ENCODE measurements at regions not wholly inside any gene's neighbourhood (a gene's known extent, or its start where the extent isn't known, plus 50 kb on each side); places are given as distances from the start of the nearest gene placed in this dataset.

DNA sequence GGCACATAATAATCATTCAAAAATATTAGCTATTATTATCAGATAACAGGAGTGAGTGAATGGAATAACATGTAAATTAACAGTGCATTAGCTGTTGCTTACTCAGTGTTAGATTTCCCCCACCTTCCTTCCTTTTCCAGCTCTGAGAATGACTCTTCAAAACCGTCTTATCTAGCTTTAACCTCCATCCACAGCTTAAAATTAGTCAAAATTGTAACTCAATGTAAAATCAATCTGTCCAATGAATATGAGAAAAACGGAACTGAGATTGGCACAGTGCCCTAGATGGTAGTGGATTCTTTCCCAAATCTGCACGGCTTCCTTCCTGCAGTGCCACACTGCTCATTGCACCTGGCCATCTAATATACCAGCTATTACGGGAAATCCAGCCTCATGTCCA is 156.8 kb upstream of the BDNF start:
- Histone ChIP-seq H3K4me1 (ENCODE audit: control insufficient read depth, insufficient read depth, low read length) (peaks cover 6% of the 10 kb centered on the region), H3K9me3 (replicated peaks; ENCODE audit: low read length) (no peaks in the 10 kb centered on the region), H3K4me3 (ENCODE audit: low read length) (no peak overlapping the region), H3K4me2 (ENCODE audit: low read length) (no peak overlapping the region), H3K36me3 (ENCODE audit: insufficient read depth, low read length) (no peaks in the 10 kb centered on the region), H3K27me3 (ENCODE audit: control insufficient read depth, insufficient read depth, low read length) (peaks cover 3% of the 10 kb centered on the region), H3K9ac (ENCODE audit: low read depth, low read length) (no peak overlapping the region)

DNA sequence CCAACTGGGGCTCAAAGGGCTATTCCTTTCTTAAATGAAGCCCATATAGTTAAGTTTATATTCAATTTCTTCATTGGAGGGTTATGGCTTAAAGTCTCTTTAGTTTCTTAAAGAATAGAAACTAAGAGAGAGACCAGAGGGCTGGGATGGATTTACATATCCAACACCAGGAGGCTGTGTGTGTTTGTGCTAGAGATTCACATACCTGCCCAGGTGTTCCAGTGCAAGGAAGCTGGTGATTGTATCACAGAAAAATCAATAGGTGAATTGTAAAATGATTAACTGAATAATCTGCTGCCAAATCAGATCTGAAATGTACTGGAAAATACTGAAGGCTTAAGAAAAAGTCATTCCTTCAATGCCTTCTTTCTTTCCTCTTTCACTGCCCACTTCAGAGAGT is 148.2 kb upstream of the BDNF start:
- H3K36me3 ChIP-seq (ENCODE audit: insufficient read depth, low read length), result no peaks in the 10 kb centered on the region
- no peaks in the 10 kb centered on the region for H3K4me1 ChIP-seq (ENCODE audit: control insufficient read depth, insufficient read depth, low read length)
- H3K4me3 ChIP-seq (ENCODE audit: low read length), result no peak overlapping the region
- H3K9me3 ChIP-seq (replicated peaks; ENCODE audit: low read length), result no peaks in the 10 kb centered on the region
- H3K27me3 ChIP-seq (ENCODE audit: control insufficient read depth, insufficient read depth, low read length), result peaks cover 19% of the 10 kb centered on the region
- no peak overlapping the region for H3K4me2 ChIP-seq (ENCODE audit: low read length)
- no peak overlapping the region for H3K9ac ChIP-seq (ENCODE audit: low read depth, low read length)

DNA sequence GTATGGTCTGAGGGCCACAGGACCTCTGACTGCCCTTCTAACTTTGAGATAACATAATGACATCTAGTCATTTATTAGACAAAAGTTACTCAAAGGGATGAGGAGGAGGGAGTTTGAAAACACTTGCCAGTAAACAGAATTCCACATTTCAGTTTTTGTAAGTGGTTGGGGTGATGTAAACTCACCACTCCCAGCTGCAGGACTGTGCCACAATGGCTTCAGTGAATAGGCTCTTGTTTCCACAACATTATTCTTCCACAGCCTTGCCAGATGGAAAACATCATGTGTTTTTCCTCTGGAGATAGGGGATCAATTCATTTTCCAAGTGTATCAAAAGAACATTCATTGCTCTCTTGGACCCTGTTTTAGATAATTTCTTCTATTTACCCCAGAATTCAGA is 147.2 kb upstream of the BDNF start:
- Histone ChIP-seq H3K9ac (ENCODE audit: low read depth, low read length) (no peak overlapping the region), H3K36me3 (ENCODE audit: insufficient read depth, low read length) (no peaks in the 10 kb centered on the region), H3K4me2 (ENCODE audit: low read length) (no peak overlapping the region), H3K27me3 (ENCODE audit: control insufficient read depth, insufficient read depth, low read length) (peaks cover 19% of the 10 kb centered on the region), H3K4me3 (ENCODE audit: low read length) (no peak overlapping the region), H3K9me3 (replicated peaks; ENCODE audit: low read length) (no peaks in the 10 kb centered on the region), H3K4me1 (ENCODE audit: control insufficient read depth, insufficient read depth, low read length) (no peaks in the 10 kb centered on the region)

DNA sequence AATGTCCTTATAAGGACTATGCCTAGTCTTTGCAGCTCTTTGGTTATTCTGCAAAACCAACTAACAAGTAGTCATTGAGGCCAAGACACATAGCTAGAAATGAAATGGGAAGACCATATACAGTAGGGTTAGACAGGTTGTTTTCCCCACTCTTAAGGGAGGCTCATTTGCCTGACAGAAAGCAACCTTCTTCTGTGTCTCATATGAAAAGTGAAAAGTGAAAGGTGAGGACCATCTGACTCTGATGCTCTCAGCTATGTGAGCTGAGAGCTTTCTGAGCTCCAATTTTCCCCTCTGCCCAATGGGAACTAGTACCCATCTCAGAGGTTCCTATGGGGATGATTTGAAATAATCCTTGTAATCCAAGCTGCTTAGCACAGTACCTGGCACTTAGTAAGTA is 142.0 kb upstream of the BDNF start:
- Histone ChIP-seq H3K9me3 (replicated peaks; ENCODE audit: low read length) (no peaks in the 10 kb centered on the region), H3K9ac (ENCODE audit: low read depth, low read length) (no peak overlapping the region), H3K27me3 (ENCODE audit: control insufficient read depth, insufficient read depth, low read length) (peaks cover 19% of the 10 kb centered on the region), H3K4me1 (ENCODE audit: control insufficient read depth, insufficient read depth, low read length) (no peaks in the 10 kb centered on the region), H3K4me3 (ENCODE audit: low read length) (no peak overlapping the region), H3K4me2 (ENCODE audit: low read length) (no peak overlapping the region), H3K36me3 (ENCODE audit: insufficient read depth, low read length) (no peaks in the 10 kb centered on the region)

DNA sequence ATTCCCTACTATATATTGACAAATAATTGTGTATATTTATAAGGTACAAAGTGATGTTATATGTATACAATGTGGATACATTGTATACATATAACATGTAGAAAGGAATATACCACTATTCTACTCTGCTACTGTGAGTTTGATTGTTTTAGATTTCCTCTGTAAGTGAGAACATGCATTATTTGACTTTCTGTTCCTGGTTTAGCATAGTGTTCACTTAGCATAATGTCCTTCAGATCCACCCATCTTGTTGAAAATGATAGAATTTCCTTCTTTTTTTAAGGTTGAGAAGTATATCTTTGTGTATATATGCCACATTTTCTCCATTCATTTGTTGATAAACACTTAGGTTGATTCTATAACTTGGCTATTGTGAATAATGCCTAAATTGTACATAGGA is 140.8 kb upstream of the BDNF start:
- Histone ChIP-seq H3K27me3 (ENCODE audit: control insufficient read depth, insufficient read depth, low read length) (peaks cover 23% of the 10 kb centered on the region), H3K4me1 (ENCODE audit: control insufficient read depth, insufficient read depth, low read length) (no peaks in the 10 kb centered on the region), H3K9ac (ENCODE audit: low read depth, low read length) (no peak overlapping the region), H3K9me3 (replicated peaks; ENCODE audit: low read length) (no peaks in the 10 kb centered on the region), H3K4me2 (ENCODE audit: low read length) (no peak overlapping the region), H3K4me3 (ENCODE audit: low read length) (no peak overlapping the region), H3K36me3 (ENCODE audit: insufficient read depth, low read length) (no peaks in the 10 kb centered on the region)

DNA sequence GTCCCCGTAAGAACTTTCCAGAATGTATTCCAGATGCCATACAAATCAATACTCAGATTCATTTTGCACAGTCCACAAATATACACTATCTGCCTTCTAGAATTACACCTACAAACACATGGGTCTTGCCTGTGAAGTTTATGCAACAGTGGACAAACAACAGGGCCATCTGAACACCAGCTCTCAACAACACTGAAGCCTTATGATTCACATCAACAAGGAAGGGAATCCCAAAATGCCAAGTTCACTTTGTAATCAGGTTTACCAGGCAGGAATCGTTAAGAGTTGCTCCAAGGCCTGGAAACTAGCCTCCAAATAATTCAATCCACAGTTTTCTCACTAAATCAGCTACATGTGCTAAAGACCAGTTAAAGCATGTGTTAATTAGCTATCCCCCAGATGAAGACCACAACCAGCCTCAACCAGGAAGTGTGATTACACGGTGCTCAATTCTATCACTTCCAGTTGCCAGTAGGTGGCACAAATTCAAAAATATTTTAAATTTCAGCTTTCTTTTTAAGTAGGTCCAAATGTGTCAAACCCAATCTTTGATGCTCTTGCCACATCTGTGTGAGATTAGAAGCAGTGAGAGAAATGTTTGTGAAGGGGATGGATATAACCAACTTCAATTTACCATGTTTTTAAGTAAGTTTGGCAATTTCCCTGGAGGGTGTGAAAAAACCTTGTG is 139.1 kb upstream of the BDNF start:
- Histone ChIP-seq H3K9me3 (replicated peaks; ENCODE audit: low read length) (no peaks in the 10 kb centered on the region), H3K4me3 (ENCODE audit: low read length) (no peak overlapping the region), H3K36me3 (ENCODE audit: insufficient read depth, low read length) (no peaks in the 10 kb centered on the region), H3K4me1 (ENCODE audit: control insufficient read depth, insufficient read depth, low read length) (no peaks in the 10 kb centered on the region), H3K27me3 (ENCODE audit: control insufficient read depth, insufficient read depth, low read length) (peaks cover 23% of the 10 kb centered on the region), H3K9ac (ENCODE audit: low read depth, low read length) (no peak overlapping the region), H3K4me2 (ENCODE audit: low read length) (no peak overlapping the region)

DNA sequence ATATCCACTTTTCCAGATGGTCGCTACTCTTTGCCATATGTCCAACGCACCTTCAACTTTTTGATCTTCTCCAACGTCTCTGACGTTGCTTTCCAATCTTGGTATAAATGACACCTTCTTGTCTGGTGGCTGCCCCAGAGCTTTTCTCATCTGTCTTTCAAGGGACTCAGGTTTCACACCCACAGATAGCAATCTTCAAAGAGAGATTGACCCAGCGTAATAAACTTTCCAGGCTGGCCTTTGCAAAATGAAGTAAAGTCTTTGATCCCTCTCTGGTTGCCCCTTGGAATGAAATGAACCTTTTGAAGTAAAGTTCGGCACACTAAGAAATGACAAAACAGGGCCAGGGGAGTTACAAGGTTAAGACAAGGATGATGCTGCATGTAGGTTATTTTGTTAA is 138.4 kb upstream of the BDNF start:
- no peaks in the 10 kb centered on the region for H3K9me3 ChIP-seq (replicated peaks; ENCODE audit: low read length)
- H3K9ac ChIP-seq (ENCODE audit: low read depth, low read length), result no peak overlapping the region
- H3K4me2 ChIP-seq (ENCODE audit: low read length), result no peak overlapping the region
- H3K4me1 ChIP-seq (ENCODE audit: control insufficient read depth, insufficient read depth, low read length), result no peaks in the 10 kb centered on the region
- no peak overlapping the region for H3K4me3 ChIP-seq (ENCODE audit: low read length)
- no peaks in the 10 kb centered on the region for H3K36me3 ChIP-seq (ENCODE audit: insufficient read depth, low read length)
- H3K27me3 ChIP-seq (ENCODE audit: control insufficient read depth, insufficient read depth, low read length), result peaks cover 27% of the 10 kb centered on the region

DNA sequence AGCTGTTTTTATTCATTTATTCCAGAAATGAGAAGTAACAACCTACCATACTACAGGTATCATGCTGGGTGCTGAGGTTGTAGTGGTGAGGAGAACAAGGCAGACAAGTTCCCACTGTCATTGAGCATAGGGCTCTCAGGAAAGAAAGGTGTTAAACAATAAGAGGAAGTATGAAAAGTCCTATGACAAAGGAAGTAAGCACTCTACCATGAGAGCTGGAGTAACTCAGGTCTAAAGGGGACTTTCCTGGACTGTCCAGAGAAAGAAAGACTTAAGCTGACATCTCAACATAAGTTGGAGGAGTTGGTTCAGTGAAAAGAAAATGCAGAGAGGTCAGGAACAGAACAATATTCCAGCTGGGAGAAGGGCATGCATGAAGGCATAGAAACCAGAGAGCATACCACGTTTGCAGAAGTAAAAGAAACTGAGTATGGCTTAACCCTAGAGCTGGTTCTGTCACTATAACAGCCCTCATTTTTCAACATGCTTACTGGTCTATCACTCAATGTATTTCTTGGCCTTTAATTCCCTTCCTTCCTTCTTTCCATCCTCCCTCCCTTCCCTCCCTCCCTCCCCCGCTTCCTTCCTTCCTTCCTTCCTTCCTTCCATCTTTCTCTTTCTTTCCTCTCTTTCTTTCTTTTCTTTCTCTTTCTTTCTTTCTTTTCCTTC is 137.8 kb upstream of the BDNF start:
- Histone ChIP-seq H3K9me3 (replicated peaks; ENCODE audit: low read length) (no peaks in the 10 kb centered on the region), H3K9ac (ENCODE audit: low read depth, low read length) (no peak overlapping the region), H3K36me3 (ENCODE audit: insufficient read depth, low read length) (no peaks in the 10 kb centered on the region), H3K4me3 (ENCODE audit: low read length) (no peak overlapping the region), H3K27me3 (ENCODE audit: control insufficient read depth, insufficient read depth, low read length) (peaks cover 27% of the 10 kb centered on the region), H3K4me1 (ENCODE audit: control insufficient read depth, insufficient read depth, low read length) (no peaks in the 10 kb centered on the region), H3K4me2 (ENCODE audit: low read length) (no peak overlapping the region)

DNA sequence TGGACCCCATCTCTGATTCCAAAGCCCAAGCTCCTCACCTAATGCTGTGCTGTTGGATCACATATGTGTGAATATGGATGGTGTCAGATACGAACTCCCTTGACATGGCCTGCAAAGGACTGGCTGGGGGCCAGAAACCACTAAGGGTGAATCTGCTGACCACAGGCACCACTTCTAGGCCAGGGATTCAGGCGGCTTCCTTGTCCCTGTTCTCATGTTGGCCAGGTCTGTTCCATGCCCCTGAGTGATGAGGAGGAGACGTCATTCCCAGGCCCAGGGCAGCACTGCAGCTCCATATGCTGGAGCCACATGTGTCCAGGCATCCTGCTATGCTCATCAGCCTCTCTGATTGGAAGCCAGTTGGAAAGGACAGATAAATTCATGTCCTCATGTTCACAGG is 130.0 kb upstream of the BDNF start:
- Histone ChIP-seq H3K27me3 (ENCODE audit: control insufficient read depth, insufficient read depth, low read length) (peaks cover 16% of the 10 kb centered on the region), H3K4me1 (ENCODE audit: control insufficient read depth, insufficient read depth, low read length) (no peaks in the 10 kb centered on the region)

DNA sequence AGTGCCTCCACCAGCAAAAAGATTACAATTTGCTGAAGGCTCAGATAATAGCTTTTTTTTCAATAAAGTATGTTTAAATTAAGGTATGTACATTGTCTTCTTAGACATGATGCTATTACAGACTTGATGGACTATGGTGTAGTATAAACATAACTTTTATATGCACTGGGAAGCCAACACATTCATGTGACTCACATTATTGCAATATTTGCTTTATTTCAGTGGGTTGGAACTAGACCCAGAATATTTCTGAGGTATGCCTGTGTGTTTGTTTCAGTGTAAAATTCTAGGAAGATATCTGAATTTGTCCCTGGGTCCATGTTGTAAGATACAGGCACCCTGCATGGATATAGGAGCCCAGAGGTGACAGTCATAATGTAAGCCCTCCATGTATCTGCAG is 120.0 kb upstream of the BDNF start:
- Histone ChIP-seq H3K4me2 (ENCODE audit: low read length) (no peak overlapping the region), H3K9me3 (replicated peaks; ENCODE audit: low read length) (no peaks in the 10 kb centered on the region), H3K36me3 (ENCODE audit: insufficient read depth, low read length) (no peaks in the 10 kb centered on the region), H3K27me3 (ENCODE audit: control insufficient read depth, insufficient read depth, low read length) (peaks cover 23% of the 10 kb centered on the region), H3K4me1 (ENCODE audit: control insufficient read depth, insufficient read depth, low read length) (peaks cover 5% of the 10 kb centered on the region), H3K4me3 (ENCODE audit: low read length) (no peak overlapping the region), H3K9ac (ENCODE audit: low read depth, low read length) (no peak overlapping the region)

More for the DNA sequence above, 130.0 kb upstream of the BDNF start:
- Histone ChIP-seq H3K9ac (ENCODE audit: low read depth, low read length) (no peak overlapping the region), H3K4me3 (ENCODE audit: low read length) (no peak overlapping the region), H3K36me3 (ENCODE audit: insufficient read depth, low read length) (no peaks in the 10 kb centered on the region), H3K4me2 (ENCODE audit: low read length) (no peak overlapping the region), H3K9me3 (replicated peaks; ENCODE audit: low read length) (no peaks in the 10 kb centered on the region)

DNA sequence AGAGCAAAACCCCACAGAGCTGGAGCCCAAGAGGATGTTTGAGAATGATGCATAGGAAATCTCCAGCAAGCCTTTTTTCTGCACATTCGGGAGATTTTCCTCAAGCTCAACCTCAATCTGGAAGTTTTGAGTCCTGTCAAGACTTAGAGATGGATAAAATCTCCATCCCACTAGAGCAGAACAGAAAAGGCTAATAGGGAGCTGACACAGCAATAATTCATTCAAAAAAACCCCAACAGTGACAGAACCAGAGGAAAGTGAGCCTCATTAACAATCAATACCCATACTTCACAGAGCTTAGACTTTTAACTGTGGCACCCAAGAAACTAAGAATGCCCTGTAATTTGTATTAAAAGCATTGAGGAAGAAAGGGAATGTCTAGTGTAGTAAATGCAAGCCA is 115.9 kb upstream of the BDNF start:
- Histone ChIP-seq H3K36me3 (ENCODE audit: insufficient read depth, low read length) (no peaks in the 10 kb centered on the region), H3K27me3 (ENCODE audit: control insufficient read depth, insufficient read depth, low read length) (peaks cover 48% of the 10 kb centered on the region), H3K9ac (ENCODE audit: low read depth, low read length) (no peak overlapping the region), H3K4me3 (ENCODE audit: low read length) (no peak overlapping the region), H3K9me3 (replicated peaks; ENCODE audit: low read length) (no peaks in the 10 kb centered on the region), H3K4me2 (ENCODE audit: low read length) (no peak overlapping the region), H3K4me1 (ENCODE audit: control insufficient read depth, insufficient read depth, low read length) (peaks cover 5% of the 10 kb centered on the region)

DNA sequence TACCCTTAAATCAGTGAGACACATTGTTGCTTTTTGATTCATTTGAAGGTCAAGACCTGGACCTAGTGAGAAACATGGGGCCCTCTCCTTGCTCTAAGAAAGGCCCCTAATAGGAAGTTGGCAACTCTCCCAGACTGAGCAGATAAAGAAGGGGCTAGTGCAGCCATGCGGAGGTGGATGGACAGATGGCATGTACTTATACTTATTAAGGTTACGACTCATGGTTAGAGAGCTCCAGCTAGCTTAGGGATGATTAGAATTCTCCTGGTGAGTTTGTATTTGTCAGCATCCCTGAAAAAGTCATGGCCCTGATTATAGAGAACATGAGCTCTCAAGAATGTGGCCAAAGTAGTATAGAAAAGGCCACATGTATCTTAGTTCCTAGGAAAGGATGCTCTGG is 112.1 kb upstream of the BDNF start:
- H3K4me3 ChIP-seq (ENCODE audit: low read length), result no peak overlapping the region
- H3K9me3 ChIP-seq (replicated peaks; ENCODE audit: low read length), result no peaks in the 10 kb centered on the region
- H3K4me2 ChIP-seq (ENCODE audit: low read length), result no peak overlapping the region
- H3K36me3 ChIP-seq (ENCODE audit: insufficient read depth, low read length), result no peaks in the 10 kb centered on the region
- H3K4me1 ChIP-seq (ENCODE audit: control insufficient read depth, insufficient read depth, low read length), result no peaks in the 10 kb centered on the region
- no peak overlapping the region for H3K9ac ChIP-seq (ENCODE audit: low read depth, low read length)
- H3K27me3 ChIP-seq (ENCODE audit: control insufficient read depth, insufficient read depth, low read length), result peaks cover 41% of the 10 kb centered on the region

Data from skeletal muscle satellite cell (primary cell).